GM19240 (cell line): ENCODE measurements at regions not wholly inside any gene's neighbourhood (a gene's known extent, or its start where the extent isn't known, plus 50 kb on each side); places are given as distances from the start of the nearest gene placed in this dataset.
"Not testable (repeated sequence)": the region's sequence is repeated elsewhere in the genome, so short reads cannot be mapped to it uniquely, and the experiment has no call there.

Source experiments
- DNase-seq: peaks from one replicate; pipeline ENCODE4 v3.0.0; 2011; ENCODE audit warnings: low spot score; ENCODE audit not compliant: insufficient read length

DNA sequence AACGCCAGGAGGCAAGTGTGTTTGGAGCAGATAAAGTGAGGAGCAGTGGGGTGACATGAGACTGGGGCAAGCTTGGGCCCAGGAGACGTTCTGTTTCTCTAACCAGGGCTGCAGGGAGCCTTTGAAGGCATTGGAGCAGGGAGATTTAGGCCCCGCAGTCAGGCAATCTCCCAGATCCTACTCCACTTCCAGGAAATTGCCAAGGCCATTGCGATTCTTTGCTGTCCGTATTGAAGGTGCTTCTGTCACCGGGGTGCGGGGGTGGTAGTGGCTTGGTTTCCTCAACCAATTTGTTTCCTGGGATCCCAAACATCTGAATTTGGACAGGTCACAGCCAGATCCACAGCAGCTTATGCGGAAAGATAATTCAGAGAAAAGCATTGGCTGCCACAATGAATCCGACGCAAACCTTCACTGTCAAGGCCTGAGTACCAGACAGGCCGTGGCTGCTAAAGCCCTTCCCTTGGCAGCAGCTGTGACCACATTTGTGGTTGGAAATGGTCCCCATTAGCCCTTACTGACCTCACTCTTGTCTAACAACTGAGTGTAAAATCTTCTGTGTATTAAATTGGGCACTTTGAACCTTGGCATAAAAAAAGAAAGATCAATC is 385.6 kb downstream of the PTPRU start:
- DNase-seq = no peak

DNA sequence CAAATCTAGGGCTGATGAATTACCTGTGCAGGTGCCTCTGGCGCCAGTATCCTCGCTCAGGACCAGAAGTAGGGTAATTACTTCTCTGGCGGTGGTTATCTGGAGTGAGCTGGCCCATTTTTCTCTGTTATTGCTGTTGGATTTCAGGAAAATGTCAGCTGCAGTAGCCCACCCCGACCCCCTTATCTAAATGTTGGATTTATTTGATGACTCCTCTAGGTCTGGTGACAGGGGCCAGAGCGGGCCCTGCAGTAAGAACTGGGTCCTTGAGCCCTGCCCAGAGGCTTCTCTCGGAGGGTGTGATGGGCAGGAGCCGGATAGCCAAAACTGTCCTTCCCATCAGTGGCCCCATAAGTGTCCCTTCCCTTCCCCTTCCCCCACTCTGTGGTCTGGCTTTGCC is 384.3 kb downstream of the PTPRU start:
- no peak for DNase-seq

GRCh38 chr1:29607236-29607635 is 370.9 kb downstream of the PTPRU start:
- DNase-seq = no peak

- DNase-seq = not testable (repeated sequence)
These were observed 368.5 kb downstream of the PTPRU start for GRCh38 chr1:29604796-29605195.

- no peak for DNase-seq
These were observed 367.3 kb downstream of the PTPRU start for GRCh38 chr1:29603622-29604021.

DNA sequence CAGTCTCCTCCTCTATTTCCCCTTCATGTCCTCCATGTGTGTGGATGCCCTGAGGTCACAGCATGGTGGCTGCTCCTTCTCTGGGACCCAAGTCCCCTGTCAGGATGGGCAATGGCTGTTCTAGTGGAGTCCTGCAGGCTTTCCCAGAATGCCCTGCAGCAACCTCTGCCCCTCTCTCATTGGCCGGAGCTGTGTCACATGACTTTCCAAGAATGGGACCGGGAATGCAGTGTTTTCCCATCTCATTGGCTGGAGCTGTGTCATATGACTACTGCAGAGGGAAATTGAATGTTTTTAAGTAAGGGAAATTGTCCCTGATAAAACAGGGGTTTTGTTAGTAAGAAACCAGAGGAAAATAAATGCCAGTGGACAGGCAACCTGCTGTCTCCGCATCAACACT is 365.9 kb downstream of the PTPRU start:
- DNase-seq = no peak

GRCh38 chr1:29601021-29601420 is 364.7 kb downstream of the PTPRU start:
- DNase-seq = no peak

GRCh38 chr1:29599826-29600225 is 363.5 kb downstream of the PTPRU start:
- DNase-seq = no peak

DNA sequence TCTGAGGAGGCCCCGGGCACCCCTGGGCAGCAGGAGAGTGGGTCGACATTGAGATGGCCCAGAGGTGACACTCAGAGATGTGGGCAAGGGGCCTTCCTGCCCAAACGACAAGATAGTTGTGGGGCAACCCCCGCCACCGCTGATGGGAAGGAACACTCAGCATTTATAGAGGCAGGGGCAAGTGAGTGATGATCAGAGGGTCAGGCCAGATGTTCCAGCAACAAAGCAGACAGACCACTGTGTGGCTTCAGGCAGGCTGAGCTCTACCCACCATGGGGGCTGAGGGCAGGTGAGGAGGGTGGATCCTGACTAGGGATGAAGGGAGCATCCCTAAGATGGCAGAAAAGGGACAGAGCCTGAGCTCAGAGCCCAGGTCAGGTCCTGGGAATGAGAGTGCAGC is 362.7 kb downstream of the PTPRU start:
- DNase-seq = no peak

- no peak for DNase-seq
These were observed 361.5 kb downstream of the PTPRU start for GRCh38 chr1:29597861-29598260.

- no peak for DNase-seq
These were observed 357.5 kb downstream of the PTPRU start for GRCh38 chr1:29593601-29594382.

- no peak for DNase-seq
These were observed 356.4 kb downstream of the PTPRU start for GRCh38 chr1:29592731-29593130.

GRCh38 chr1:29592261-29592615 is 355.9 kb downstream of the PTPRU start:
- DNase-seq = no peak

GRCh38 chr1:29591601-29592260 is 355.4 kb downstream of the PTPRU start:
- DNase-seq = no peak

DNA sequence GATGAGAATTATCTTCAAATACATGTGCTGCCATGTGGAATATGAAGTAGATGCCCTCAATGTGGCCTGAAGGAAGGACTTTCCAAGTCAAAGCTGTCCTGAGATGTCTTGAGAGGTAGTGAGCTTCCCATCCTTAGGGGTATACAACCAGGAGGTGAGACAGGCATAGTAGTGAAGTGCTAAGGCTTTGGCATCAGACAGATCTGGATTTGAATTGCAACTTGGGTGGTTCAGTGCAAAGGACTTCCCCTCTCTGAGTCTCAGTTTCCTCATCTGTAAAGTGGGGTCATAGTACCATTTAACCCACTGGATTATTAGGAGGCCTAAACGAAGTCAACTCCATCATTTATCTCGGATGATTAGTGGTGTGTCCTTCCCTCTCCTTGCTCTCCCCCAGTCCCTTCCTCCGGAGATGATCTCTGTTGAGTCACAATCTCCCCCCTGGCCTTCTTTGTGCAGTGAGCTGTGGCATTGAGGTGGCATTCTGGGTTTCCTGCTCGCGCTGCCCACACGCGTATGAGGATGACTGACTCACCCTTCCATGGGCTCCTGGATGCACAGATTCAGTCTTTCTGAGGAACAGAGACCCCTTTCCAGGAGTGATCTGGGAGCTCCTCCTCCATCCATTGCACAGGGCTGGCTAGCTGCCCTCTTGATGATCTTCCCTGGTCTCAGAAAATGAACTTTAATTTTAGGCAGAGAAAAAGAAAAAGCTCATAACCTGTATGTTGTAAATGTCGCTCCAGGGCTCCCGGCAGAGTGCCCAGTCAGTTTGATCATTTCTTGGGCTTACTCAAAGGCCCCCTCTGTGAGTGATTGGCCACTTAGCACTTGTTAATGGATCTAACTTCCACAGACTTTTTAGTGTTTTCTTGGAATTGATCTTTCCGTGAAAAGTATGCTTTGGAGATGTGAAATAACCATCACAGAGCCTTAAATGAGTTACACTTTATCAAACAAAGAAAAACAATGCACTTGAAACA is 354.6 kb downstream of the PTPRU start:
- DNase-seq = no peak

- DNase-seq = not testable (repeated sequence)
These were observed 353.4 kb downstream of the PTPRU start for GRCh38 chr1:29589716-29590115.

- DNase-seq = no peak
These were observed 350.8 kb downstream of the PTPRU start for GRCh38 chr1:29586991-29587745.

DNA sequence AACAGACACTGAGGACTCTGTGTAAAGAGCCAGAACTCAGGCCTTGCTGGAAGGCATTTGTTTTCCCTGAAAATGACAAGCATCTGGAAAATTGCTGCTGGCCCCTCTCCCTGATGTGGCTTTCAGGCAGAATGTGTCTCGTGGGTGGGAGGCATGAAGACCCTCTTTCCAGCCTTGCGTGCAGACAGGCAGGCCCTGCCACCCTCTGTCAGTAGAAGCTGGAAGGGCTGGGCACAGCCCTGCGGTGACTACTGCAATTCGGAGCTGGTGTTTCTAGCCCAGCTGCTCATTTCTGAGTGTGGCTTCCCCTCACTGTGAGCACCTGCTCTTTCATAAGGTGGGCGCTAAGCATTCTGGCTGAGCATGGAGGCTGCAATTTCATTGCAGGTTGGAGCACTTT is 349.9 kb downstream of the PTPRU start:
- no peak for DNase-seq

DNA sequence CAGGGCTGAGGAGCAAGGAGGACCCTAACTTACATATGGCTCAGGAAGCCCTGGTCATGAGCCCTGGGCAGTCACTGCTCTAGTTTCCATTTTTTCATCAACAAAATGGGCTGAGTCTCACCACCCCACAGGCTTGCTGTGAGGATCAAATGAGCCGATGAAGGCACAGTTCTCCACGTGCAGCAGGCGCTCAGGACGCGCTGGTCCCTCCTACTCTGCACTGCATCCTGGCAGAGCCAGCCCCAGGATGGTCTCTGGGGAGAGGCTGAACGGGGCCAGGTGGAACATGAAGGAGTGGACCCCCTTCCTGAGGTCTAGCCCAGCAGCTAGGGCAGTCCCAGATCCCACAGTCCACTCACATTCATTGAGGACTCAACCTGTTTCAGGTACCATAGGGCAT is 349.3 kb downstream of the PTPRU start:
- no peak for DNase-seq

GRCh38 chr1:29585201-29585600 is 348.9 kb downstream of the PTPRU start:
- DNase-seq = no peak

- DNase-seq = no peak
These were observed 348.5 kb downstream of the PTPRU start for GRCh38 chr1:29584776-29585175.
